Sciatic nerve (tissue), 2 donors: ENCODE measurements at regions not wholly inside any gene's neighbourhood (a gene's known extent, or its start where the extent isn't known, plus 50 kb on each side); places are given as distances from the start of the nearest gene placed in this dataset.

Source experiments
- ATAC-seq: fragments of 200-7000 bp; cut with Tn5 transposase; one replicate; pipeline ENCODE4 v1.9.1; 2020; ENCODE audit warnings: mild to moderate bottlenecking, moderate library complexity
- DNase-seq: peaks from one replicate; pipeline ENCODE4 v3.0.0-alpha.2; 2020; ENCODE audit warnings: low spot score
- intact Hi-C: fragments of 100-400 bp; cut with DNase I; formaldehyde crosslinking; loops from one replicate; pipeline ENCODE4 v1.14.2; 2022
- donor health status: DM: no; HTN: no; CAD: no.
- donor health status: DM: no; HTN: no; CAD: no.

DNA sequence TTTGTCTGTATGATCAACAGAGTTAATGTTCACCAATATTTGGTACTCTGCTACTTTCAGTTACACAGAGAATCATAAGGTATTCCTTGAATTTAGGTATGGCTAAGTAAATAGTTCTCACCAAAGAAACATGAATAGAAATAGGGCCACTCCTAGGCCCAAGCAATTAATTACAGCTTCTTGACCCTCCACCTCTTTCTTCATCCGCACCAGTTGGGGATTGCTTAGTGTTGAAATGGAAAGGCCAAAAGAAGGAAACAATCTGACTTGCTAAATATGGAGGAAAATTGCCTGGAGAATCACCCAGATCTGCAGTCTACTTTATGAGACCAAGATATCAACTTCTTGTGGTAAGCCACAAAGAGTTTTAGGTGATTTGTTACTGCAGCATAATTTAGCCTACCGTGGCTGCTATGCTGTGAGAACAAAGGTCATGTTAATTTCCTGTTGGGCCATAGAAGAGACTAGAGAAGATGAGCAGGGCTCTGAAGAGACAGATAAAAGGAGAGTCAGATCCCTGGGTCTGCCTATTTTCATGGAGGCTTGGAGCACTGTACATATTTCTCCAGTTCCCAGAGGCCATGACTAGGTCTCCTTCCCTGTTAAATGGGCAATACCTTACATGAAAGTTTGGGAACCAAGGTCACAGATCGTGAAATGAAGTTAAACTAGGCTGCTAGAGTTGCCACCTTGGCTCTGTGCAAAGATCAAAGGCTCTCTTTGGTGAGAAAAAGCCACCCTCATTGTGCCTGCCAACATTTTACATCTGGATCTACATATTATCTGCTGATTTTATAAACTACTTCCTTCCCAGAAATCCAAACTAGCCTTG, 93.3 kb upstream of the GDF10 start:
- ATAC-seq (no peak), DNase-seq (no peak)
- intact Hi-C loops = no loop called here

DNA sequence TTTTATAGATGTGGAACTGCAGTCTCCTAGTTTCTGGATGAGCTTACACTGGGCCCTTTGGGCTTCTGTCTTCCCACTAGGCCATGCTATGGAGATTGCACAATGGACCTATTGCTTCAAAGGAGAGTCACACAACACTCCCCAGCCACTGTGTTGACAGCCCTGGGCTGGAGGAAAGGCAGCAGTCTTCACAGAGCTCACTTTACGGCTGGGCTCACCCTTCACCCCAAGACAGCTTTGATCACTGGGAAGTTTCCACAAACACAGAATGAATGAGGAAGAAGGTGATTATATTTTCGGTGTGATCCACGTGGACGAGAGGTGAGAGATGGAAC, 92.7 kb upstream of the GDF10 start:
- DNase-seq (no peak), ATAC-seq (peak; percentile 78)
- intact Hi-C loops = no loop called here

DNA sequence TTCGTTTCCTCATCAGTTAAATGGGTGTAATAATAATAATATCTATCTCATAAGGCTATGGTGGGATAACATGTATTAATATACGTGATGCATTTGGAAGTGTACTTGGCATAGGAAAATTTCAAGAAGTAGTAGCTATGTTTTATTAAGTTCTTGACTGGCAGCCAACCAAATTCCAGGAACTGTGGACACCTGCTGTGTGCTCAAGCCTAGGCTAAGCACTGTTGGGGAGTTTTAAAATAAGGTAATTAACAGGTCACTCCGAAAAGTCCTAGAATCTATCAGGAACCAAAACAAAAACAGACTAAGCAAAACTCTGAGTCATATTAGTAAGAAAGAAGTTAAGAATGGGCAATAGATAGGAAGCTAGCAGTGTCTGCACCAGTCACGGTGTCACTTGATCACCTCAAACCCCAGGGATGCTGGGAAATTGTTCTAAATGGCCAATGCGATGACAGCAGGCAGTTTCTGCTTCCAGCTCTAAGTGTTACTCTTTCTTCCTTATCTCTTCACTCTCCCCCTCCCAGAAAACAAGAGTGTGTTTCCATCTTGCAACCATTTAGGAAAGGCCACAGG, 92.0 kb upstream of the GDF10 start:
- ATAC-seq = no peak
- intact Hi-C loops = no loop called here
- no peak for DNase-seq

DNA sequence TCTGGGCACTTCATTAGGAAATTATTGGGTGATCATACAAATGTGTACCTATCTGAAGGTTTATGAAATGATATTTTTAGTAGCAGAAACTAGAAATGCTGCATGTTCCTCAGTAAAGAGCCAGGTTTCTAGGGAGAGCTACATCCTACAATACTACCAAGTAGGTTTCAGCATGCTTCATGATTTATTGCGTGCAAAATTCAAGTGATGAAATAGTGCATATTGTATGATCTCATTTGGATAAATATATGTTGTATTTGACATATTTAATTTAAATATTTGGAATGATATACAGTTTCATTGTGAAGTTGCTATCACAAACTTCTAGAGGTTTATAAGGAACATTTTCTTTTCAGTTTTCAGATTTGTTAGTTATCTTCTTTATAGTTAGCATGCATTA, 90.5 kb upstream of the GDF10 start:
- intact Hi-C loops = no loop called here
- ATAC-seq = no peak
- DNase-seq = no peak

DNA sequence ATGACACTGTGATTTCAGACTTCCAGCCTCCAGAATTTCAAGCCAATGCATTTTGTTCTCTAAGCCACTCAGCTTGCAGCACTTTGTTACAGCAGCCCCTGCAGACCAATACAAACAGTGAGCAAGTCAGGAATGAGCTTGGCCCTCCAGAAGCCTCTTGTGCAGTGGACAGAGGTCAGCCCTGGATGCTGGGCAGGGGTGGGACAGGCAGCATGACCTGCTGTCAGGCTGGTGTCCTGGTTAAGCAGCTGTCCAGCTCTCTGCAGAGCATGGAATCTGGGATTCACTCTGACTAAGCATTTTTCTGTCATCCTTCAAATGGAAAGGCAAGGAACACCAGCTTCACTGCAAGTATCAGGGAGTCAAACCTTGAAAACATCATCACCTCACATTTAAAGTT, 85.5 kb upstream of the GDF10 start:
- ATAC-seq = peak; percentile 48
- intact Hi-C loops = no loop called here
- DNase-seq = no peak

DNA sequence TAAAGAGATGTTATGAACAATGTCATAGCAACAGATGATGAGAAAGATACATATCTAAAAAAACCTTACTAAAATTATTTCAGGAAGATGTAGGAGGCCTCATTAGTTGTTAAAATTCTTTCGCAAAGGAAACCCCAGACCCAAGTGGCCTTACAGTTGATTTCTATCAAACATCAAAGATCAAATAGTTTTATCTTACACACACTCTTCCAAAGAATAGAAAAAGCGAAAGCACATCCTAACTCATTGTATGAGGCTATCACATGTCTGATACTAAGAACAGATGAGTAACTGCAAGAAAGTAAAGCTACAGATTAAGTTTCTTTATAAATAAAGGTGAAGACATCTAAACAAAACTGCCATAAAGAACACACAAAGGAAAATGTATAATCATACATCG, 82.9 kb upstream of the GDF10 start:
- DNase-seq = no peak
- intact Hi-C loops = no loop called here
- no peak for ATAC-seq

DNA sequence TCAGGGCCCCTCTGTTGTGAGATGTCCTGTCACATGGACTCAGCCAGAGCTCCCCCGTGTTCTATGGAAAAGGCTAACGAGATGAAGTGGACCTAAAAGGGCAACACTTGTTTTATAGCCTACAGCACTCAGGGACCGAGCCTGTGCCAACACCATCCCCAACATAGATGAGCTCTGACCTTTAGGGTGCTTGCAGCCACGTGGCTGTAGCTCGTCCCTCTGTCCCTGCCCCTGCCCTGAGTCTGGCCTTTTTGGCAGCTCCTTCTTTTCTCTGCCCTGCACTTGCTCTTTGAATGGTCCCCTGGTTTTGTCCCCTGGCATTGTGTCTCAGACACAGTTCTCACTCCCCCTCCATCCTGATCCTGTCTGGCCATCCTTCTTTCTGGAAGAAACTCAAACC, 81.2 kb upstream of the GDF10 start:
- ATAC-seq (no peak), DNase-seq (no peak)
- intact Hi-C loops = no loop called here

DNA sequence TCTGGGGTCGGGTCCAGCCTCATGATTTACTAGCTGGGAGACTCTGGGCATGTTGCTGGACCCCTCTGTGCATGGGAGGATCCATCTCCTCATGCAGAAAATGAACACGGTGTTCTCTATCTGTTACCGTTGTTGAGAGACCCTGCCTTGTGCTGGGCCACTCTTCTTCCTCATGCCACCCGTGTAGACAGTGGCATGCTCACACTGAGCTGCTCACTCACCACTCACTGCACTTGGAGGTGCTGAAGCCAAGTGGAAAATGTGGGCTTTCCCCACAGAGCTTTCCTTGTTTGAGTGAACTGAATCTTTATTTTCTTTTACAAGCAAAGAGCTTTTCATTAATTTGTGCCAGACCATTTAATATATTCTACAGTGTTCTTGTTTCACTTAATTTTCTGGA, 77.5 kb upstream of the GDF10 start:
- intact Hi-C loops = no loop called here
- no peak for ATAC-seq
- no peak for DNase-seq

DNA sequence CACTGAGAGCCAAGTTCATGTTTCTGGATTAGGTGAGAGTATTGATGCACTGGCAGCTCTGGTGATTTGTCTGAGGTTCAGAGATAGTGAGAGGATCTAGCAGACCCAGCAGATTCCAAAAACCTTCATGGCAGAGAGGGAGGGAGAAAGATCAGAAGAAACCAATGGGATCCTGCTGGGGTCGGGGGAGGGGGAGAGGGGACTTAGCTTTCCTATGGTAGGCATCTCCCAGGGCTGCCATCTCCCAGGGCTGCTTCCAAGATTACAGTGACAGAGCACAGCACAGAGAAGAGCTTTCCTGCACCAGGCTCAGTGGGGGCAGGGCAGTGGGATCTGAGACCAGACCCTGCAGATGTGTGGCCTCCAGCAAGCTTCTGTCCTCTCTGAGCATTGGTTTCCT, 76.8 kb upstream of the GDF10 start:
- DNase-seq (no peak), ATAC-seq (no peak)
- intact Hi-C loops = no loop called here

DNA sequence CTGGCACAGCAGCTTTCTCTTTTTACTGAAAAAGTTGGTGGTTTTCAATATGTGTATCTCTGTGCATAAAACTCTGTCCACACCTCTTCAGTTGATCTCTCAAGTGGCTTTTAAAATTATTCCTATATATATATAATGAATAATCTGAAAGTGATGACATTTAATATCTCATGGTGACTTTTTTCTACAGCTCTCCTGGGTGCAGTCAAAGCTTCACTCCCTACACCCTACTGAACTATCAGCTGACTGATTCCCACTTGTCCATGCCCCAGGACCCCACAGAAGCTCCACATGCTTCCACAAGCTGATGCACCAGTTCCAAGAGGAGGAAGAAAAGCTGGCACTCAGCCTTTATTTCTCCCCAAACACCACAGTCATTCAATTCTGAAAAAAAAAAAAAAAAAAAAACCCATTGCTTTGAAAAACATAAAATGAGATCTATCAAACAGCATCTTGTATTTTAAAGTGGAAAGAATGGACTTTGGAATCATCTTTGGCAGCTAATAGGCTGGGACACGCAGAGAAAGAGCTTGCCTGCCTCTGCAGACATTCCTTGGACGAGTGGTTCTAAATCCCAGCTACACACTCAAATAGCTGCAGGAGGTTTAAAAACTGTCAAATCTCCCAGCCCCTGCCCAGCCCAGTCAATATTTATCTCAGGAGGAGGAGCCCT, 75.3 kb upstream of the GDF10 start:
- intact Hi-C loops = no loop called here
- ATAC-seq = no peak
- no peak for DNase-seq

DNA sequence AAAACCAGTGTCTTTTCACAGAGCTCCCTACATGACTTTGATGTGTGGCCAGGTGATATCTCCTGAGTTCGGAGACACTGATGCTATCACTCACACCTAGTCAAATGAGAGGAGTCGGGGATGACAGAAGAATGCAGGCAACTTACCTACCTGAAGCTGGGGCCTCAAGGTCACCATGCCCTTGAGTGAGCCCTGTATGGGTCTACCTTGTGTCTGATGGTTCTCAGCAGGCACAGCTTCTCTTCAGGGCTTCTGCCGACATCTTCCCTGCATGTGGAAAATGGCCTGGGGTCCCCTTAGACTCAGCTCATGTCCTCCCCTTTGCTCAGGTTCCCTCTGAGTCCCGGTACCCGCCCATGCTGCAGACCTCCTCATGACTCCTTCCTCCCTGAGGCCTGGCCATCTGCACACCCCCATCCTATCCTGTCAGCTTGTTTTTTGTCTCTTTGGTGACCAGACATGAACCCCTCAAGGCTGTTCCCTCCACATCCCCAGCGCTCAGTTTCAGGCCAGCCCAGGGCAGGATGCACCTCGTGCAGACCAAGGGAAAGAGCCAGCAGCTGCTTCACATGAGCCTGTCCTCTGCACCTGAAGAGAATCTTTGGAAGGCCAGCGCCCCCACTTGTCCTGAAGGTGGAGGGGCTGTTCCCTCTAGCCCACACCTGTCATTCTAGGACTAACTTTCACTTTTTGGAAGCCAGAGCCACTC, 74.6 kb upstream of the GDF10 start:
- intact Hi-C loops = no loop called here
- DNase-seq = no peak
- ATAC-seq = no peak

DNA sequence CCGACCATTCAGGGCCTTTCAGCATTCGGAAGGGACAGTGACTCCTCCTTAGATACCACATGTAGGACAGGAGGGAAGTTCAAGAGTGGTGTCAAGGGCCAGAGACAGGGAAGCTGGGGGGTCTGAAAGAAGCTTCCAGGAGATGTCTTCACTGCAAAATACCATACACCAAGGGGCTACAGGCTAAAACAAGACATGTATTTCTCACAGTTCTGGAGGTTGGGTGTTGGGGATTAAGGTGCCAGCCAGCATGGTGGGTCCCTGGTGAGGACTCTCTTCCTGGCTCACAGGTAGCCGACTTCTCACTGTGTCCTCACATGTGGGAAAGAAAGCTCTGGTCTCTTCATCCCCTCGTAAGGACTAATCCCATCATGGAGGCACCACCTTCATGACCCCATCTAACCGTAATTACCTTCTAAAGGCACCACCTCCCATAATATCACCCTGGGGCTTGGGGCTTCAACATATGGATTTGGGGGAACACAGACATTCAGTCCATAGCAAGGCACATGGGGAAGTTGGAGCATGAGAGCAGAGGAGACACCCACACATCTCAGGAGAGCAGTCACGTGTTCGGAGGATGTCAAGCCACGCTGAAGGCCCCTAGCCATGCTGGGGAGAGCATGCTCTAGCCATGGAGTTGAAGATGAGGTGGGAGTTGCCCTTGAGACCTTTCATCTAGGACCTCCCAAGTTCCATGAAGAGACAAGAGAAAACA, 73.9 kb upstream of the GDF10 start:
- intact Hi-C loops = no loop called here

DNA sequence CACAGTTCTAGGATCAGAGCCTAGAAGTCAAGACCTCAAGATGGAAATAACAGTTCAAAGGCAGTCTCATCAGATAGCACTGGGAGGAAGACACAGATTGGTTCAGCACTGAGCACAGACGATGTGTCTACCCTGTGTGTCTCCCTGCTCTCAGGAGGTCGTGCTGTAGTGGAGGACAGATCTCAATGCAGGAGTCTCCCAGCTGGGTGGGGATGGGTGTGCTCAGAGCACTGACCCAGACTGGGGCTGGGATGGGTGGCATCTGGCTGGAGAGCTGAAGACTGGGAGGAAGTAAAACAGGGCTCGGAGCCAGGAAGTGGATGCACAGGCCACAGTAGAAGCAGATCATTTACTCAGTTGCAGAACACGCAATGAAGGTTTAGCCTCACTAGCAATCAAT, 69.5 kb upstream of the GDF10 start:
- no peak for DNase-seq
- ATAC-seq = peak; percentile 45
- intact Hi-C loops = no loop called here

More for the DNA sequence above, 73.9 kb upstream of the GDF10 start:
- ATAC-seq (no peak), DNase-seq (no peak)

DNA sequence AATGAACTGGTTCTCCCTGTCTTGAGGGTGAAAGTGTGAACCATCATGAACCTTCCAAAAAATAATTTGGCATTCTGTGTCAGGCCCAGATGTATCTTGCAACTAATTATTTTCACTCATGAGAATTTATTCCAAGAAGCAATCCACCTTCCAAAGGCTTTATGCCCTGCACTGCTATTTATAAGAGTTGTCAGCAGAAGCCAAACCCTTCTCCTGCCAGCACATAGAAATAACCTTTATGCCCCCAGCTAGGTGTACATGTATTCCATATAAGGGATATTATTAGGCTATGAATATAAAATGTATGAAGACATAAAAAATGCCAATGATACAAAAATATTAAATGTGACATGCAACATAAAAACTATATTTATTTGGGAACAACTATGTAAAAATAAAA, 69.0 kb upstream of the GDF10 start:
- no peak for ATAC-seq
- DNase-seq = no peak
- intact Hi-C loops = no loop called here

DNA sequence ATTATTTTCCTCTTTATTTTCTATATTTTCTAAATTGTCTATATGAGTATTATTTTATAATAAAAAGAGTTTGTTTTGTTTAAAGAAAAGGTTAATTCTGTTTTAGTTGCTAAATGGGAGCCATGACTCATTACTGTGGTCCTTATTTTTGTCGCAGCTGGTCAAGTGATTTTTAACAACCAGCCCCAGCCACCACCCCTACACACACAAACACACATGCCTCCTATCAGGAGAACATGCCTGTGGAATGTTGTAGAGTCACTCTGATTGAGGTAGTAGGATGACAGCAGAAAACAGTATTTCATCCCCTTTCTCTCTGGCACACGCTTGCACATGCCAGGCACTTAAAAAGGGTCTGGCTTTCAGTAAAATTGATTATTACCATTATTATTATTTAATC, 68.6 kb upstream of the GDF10 start:
- no peak for DNase-seq
- intact Hi-C loops = no loop called here

DNA sequence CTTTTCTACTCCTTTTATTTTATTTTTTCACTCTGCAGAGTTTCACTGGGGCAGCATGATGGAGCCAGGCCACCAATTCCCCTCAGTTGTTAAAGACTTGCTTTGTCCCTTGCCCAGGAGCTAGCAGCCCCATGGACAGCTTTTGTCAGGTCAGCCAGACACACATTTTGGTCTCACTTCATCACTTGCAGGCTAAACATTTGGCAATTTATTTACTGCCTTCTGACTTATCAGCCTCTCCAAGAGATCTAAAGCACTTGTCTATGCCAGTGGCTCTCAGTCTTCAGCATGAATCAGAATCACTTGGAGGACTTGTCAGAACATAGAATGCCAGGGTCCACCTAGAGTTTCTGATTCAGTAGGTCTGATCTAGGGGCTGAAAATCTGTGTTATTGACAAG, 66.4 kb upstream of the GDF10 start:
- DNase-seq (no peak), ATAC-seq (no peak)
- intact Hi-C loops = no loop called here

More for the DNA sequence above, 68.6 kb upstream of the GDF10 start:
- no peak for ATAC-seq

DNA sequence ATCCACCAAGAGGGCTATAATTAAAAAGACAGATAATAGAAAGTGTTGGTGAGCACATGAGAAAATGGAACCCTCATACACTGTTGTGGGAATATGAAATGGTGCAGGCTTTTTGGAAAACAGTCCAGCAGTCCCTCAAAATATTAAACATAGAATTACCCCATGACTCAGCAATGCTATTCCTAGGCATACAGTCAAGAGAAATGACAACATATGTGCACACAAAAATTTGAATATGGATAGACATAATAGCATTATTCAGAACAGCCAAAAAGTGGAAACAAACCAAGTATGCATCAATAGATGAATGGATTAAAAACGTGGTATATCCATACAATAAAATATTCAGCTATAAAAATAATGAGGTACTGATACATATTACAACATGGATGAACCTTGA, 64.5 kb upstream of the GDF10 start:
- intact Hi-C loops = no loop called here
- no peak for ATAC-seq
- DNase-seq = no peak

DNA sequence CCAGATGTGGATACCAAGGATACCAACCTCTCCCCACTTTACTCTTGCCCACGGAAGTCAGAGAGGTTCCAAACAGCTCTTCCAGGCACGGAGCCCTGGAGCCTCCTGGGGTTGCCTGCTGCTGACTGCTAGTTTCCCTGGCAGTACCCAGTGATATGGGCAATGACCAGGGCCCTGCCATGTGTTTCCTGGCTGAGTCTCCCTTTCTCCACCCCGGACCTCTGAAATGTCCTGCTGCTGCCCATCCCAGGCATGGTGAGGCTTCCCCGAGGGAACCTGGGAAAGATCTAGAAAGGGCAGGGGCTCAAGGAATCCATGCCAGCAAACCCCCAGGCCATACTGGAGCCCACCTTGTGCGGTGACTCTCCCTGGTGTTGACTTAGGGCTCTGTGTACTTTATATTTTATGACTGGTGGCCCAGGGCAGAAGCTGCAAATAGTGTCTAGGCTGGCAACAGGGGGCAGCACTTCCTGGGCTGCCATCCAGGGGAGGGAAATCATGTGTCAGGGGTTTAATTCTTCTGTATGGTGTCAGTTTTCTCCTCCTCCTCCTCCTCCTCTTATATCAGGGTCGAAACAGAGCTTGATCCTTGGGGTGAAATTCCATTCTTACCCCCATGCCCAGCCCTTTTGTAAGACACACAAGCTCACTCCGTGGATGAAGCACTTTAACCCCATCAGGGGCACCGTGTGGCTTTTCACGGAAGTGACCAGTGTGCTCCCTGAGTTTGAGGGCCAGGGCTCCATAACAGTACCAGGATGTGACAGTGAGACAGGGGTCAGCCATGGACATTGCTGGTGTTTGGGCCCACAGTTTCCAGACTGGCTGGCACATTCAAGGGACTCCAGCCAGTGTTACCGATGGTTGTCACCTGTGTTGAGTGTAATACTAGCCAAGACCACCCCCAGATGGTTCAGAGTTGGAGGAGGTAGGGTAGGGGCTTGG, 62.4 kb upstream of the GDF10 start:
- DNase-seq = no peak
- ATAC-seq = peak; percentile 32
- intact Hi-C loops = no loop called here
